PC-3 (cell line): ENCODE measurements at regions not wholly inside any gene's neighbourhood (a gene's known extent, or its start where the extent isn't known, plus 50 kb on each side); places are given as distances from the start of the nearest gene placed in this dataset.

Source experiments
- CTCF ChIP-seq: fragments of 300-600 bp; sonication (generic); conservative IDR thresholded peaks from 2 replicates; pipeline ENCODE4 v1.5.1; 2017; ENCODE audit warnings: antibody characterized with exemption, low read depth, mild to moderate bottlenecking, low read length
- EZH2phosphoT487 ChIP-seq: fragments of 300-600 bp; sonication (generic); IDR thresholded peaks from 2 replicates; pipeline ENCODE4 v1.6.1; 2018; ENCODE audit warnings: mild to moderate bottlenecking, antibody characterized with exemption, low read length, borderline replicate concordance

GRCh38 chr9:107110153-107110552 is 172.9 kb upstream of the RAD23B start:
- TF ChIP-seq CTCF = no peak
- no peak for TF ChIP-seq EZH2phosphoT487
